ENCODE measurements at regions not wholly inside any gene's neighbourhood (a gene's known extent, or its start where the extent isn't known, plus 50 kb on each side); places are given as distances from the start of the nearest gene placed in this dataset.

DNA sequence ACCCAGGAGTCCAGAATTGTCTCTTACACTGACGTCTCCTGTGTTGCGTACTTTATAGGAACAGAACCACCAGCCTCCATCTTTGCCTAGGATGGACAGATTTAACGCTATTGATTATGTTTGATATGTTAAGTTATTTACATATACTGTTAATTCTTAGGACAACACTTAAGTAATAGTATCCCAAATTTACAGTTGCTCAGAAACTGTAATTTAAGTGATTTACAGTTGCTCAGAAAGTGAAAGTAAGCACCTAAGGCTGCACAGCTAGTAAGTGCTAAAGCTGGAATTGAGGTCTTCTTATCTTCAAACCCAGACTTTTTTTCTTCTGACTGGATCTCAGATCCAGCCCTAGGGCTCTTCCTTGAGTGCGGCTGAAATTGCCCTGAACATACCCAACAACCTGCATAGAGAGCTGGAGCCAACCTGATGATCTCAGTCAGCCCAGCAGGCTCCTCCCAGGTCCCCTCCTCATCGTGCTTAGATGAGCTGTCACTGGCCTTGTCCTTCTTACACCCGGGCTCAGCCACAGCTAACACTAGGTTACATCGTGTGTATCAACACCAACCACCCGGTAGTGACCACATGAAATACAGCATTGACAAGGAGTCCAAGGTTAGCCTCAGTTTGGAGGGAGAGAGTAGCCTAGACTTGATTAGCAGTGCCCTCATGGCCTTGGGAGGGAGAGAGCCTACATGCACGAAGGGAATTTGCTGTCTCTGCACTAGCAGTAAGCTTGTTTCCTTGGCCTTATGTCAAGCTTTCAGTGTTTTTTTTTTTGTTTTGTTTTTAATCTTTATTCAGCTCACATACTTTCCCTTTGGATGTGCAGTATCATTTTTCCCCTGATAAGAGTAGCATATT lies 111.1 kb upstream of the ARHGAP5 start:
- no peak for DNase-seq (ENCODE audit: low read depth)

DNA sequence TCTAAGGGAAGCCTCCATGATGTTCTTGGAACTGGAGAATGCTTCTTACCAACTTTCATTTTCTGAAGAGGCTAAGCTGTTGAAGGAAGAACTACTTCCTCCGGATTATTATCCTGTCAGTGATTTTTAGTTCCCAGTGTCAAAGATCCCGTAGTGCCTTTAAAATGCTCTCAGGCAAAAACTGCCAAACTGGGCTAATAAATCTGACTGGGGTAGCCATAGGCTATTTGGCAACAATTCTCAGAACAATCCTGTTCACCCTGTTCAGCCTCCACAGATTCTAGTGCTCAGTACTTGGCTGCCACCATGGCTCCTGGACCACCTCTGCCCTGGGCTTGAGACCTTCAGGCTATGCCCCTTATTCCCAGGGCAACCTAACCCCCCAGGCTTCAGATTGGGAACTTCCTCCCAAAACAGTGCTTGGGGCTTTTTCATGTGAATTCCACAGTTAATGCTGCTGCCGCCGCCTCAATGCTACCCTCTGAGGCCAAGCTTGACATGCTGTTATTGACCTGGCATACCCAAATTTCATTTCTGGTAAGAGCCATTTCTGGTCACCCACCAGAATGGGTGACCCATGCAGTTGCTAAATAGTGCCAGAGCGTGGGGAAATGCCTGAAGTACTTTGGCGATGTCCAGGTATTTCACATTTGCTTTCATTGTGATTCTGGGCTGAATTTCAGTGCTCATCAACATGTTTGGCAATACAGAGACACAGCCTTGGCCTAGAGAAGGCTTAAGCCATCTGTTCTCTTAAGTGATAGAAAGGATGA lies 110.0 kb upstream of the ARHGAP5 start:
- DNase-seq (ENCODE audit: low read depth), result no peak

DNA sequence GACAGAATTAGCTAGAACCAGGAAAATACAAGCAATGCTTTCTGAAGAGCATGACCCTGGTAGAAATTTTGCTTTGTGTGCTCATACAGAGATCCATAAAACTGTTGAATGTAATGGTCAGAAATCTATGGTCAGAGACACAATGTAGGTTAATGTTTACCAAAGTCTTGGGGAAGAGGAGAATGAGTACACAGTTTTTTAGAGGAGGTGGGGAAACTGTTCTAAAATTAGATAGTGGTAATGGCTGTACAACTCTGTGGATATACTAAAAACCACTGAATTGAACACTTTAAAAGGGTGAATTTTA lies 109.5 kb upstream of the ARHGAP5 start:
- DNase-seq (ENCODE audit: low read depth), result no peak

DNA sequence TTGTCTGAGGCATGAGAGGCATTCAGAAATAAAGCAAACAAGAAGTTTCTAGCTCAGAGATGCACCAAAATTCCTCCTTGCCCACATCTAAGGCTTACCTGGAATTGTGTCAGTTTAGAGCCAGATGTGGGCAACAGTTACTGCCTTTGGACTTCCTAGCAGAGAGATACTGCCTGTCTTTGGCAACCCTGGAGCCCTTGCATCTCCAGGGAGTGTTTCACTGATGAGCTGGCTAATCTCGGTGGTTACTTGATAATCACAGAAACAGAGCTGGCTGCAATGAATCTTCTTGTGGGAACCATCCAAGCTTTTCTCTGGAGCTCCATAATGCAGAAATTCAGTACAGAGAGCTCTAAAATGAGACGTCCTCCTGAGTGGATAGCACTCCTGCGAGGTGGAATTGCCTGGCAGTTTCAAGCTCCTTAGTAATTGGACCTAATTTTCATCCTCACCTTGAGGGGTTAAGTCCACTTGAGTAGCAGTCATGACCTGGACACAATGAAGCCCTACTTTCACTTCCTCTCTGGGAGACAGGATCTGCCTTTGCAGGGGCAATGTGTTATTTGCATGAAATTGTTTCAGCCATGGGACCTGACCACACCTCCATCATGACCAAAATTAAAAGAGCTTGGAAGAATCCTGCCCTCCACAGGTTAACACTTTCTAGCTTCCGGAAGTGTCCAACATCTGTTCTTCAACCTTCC lies 108.8 kb upstream of the ARHGAP5 start:
- DNase-seq (ENCODE audit: low read depth), result no peak

DNA sequence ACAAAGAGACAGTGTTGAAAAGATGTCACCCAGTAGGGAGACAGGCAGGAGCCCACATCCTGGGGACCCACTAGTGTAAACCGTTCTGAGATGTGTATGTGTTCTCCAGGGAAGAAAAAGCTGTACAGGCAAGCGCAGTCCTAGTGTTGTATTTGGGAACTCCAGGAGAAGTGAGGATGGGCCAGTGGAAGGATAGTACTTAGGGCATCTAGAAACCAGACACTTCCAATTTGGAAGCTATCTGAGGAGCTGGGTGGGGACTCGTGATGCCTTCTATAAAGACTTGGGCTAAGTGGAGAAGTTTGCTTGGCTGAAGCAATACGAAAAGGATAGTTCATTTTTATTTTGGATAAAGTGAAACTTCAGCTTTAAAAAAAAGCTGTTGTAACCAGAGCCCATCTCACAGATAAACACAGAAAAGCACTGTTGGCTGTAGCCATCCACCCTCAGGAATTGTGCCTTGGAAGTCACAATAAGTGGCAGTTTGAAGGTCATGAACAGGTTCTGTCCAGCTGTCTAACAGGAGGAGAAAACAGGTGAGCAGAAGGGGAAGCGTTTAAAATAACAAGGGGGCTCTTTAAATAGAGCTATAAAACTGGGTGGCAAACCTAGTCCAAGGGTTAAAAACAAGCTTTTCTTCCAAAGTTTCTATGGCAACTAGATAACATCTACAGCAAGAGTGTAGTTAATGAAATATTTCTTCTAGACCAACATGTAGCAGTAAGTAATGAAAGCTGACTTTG lies 108.0 kb upstream of the ARHGAP5 start:
- DNase-seq (ENCODE audit: low read depth), result no peak

DNA sequence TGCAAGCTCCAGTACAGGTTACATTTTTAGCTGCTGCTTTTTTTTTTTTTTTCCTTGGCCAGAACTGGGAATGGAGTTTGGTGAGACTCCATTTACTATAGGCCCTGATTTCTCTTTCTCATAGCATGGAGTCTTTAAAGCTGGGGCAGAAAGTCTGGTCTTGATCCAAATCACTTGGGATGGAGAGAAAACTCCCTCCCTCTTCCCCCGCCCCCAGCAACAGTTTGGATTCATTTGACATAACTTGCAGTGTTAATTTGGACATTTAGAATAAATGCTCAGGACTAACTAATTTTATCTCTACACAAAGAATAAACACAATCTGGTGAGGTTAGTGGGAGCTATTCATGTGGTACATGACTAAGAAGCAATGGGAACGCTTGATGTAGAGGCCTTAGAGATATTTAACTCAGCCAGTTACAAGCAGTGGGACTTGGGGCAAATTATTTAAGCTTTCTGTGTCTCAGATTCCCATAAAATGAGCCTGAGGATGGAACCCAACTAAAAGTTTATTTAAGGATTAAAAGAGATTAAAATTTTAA lies 107.3 kb upstream of the ARHGAP5 start:
- no peak for DNase-seq (ENCODE audit: low read depth)

DNA sequence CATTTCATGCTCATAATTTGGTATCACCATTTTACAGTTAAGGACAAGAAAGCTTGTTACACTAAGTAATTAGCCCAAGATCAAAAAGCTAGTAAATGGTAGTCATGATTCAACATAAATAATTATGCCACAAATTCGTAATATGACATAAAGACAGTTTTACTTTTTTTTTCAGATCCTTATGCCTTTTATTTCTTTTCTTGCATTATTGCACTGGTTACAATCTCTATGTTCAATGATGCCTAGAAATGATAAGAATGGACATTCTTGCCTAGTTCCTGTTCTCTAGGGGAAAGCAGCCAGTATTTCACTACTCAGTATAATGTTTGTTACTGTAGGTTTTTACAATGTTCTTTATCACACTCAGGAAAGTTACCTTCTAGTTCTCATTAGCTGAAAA lies 106.4 kb upstream of the ARHGAP5 start:
- DNase-seq (ENCODE audit: low read depth), result no peak

DNA sequence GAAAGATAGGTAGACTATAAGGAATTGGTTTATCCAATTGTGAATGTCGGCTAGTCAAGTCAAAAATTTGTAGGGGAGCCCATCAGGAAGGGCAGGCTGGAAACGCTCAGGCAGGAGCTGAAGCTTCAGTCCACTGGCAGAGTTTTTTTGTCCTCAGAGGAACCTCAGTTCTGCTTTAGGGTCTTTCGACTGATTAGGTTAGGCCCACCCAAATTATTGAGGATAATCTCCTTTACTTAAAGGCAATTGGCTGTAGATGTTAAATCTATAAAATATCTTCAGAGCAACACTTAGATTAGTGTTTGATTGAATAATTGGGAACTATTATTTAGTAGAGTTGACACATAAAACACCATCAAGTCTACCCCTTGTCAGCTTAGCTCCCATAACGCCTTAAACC lies 105.5 kb upstream of the ARHGAP5 start:
- no peak for DNase-seq (ENCODE audit: low read depth)

DNA sequence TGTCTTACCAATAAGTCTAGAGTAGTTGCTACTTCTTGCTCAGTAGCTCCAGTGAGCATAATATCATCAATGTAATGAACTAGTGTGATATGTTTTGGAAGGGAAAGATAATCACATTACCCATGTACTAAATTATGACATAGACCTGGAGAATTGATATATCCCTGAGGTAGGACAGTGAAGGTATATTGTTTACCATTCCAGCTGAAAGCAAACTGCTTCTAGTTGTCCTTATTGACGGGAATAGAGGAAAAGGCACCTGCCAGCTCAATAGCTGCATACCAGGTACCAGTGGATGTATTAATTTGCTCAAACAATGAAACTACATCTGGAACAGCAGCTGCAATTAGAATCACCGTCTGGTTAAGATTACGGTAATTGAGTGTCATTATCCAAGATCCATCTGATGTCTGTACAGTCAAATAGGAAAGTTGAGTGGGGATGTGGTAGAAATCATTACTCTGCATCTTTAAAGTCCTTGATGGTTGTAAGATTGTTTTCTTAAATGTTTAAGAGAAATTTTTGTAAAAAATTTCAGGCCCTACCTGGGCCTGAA lies 100.0 kb upstream of the ARHGAP5 start:
- no peak for DNase-seq (ENCODE audit: low read depth)

DNA sequence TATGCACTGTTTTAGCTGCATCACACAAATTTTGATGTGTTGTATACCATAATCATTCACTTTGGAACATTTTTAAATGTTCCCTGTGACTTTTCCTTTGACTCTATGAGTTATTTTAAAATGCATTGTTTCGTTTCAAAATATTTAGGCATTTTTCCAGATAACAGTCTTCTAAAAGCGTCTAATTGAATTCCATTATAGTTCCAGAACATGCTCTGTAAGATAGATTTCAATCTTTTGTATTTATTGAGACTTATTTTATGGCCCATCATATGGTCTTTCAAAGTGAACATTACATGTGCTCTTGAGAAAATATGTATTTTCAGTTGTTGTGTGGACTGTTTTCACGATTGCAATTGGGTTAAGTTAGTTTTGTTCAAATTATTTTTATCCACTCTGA lies 98.7 kb upstream of the ARHGAP5 start:
- no peak for DNase-seq (ENCODE audit: low read depth)

DNA sequence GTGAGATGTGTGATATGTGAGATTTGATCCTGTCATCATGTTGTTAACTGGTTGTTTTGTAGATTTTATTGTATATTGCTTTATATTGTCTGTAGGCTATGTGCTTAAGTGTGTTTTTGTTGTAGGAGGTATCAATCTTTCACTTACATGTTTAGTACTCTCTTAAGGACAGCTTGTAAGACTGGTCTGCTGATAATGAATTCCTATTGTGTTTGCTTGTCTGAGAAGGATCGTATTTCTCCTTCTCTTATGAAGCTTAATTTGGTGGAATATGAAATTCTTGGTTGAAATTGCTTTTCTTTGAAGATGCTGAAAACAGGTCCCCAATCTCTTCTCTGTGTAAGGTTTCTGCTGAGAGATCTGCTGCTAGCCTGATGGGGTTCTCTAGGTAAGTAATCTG lies 94.5 kb upstream of the ARHGAP5 start:
- no peak for DNase-seq (ENCODE audit: low read depth)

DNA sequence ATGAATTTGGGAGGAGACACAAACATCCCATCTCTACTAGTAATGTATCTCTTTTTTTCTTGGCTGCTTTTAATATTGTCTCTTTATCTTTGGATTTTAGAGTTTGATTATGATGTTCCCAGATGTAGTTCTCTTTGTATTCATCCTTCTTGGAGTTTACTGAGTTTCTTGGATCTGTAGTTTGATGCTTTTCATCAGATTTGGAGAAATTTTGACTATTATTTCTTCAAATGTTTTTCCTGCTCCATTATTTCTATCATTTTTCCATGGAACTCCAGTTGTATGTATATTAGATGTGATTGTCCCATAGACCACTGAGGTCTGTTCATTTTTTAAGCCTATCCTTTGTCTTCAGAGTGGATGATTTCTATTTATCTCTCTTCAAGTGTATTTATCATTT lies 90.7 kb upstream of the ARHGAP5 start:
- no peak for DNase-seq (ENCODE audit: low read depth)

DNA sequence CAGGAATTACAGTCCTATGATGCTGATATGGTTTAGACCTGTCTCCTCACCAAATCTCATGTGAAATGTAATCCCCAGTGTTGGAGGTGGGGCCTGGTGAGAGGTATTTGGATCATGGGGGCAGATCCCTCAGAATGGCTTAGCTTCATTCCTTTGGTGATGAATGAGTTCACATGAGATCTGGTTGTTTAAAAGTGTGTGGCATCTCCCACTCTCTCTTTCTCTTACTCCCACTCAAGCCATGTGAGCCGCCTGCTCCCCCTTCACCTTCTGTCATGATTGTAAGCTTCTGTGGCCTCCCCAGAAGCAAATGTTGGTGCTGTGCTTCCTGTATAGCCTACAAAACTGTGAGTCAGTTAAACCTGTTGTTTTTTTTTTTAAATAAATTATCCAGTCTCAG lies 89.4 kb upstream of the ARHGAP5 start:
- no peak for DNase-seq (ENCODE audit: low read depth)

DNA sequence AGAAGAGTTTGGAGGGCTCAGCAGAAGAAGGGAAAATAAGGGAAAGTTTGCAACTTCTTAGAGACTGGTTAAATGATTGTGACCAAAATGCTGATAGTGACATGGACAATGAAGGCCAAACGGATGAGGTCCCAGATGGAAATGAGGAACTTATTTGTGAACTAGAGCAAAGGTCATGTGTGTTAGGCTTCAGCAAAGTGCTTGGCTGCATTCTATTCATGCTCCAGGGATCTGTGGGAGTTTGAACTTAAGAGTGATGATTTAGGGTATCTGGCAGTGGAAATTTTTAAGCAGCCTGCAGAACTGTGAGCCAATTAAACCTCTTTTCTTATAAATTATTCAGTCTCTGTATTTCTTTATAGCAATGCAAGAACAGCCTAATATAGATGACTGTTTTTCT lies 88.9 kb upstream of the ARHGAP5 start:
- DNase-seq (ENCODE audit: low read depth), result no peak

DNA sequence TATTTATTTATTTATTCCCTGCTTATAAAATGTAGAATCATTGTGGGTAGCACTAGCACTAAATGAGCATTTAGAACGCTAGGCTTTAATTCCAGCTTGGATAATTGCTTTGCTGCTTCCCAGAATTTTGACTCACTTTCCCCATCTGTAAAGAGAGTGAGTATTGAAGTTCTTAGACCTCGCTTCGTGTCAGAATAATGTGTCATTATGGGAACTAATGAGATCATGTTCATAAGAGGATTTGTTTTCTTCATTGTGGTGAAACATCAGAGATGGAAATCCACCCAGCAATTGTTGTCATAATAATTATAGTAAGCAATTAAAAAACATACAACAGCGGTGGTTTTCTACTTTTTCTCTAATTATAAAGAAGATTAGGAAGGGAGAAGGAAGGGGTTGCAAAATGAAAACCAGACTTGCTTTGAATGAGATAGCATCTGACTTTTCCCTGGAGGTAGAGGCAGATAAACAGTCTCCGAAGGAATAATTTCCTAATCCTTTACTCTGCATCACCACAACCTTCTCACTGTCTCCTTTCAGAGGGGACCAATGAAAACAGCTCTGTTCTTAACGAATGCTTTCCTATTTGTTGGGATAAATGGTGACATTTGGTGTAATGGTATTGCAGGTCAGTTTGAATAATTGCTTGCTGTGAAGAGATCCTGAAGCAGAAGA lies 86.8 kb upstream of the ARHGAP5 start:
- no peak for DNase-seq (ENCODE audit: low read depth)

DNA sequence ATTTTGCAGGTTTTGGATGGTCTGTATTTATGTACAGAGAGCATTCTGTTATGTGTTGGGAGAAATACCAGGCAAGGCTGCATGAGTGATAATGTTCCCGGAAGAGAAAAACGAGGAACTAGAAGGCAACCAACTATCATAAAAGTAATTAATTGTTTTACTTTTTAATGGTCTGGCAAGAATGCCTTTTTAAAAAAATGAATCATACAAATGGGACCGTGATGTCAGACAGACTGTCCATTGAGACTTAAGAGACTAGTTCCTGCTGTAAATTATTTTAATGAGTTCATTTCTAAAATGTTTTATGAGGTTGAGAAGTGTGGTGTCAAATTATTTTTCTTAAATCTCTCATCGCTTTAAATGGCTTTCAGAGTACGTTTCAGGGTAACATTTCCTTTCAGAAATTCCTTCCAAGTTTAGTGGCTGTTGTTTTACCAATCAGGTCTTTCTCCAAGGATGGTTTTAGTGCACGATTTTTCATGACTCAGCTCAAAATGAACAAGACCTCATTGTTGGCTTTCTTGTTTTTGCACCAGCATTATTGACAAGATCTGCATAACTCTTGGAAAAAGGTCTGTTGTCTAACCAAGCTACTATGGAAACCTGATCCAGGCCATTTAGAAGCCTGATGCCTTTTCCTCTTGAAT lies 86.1 kb upstream of the ARHGAP5 start:
- no peak for DNase-seq (ENCODE audit: low read depth)

DNA sequence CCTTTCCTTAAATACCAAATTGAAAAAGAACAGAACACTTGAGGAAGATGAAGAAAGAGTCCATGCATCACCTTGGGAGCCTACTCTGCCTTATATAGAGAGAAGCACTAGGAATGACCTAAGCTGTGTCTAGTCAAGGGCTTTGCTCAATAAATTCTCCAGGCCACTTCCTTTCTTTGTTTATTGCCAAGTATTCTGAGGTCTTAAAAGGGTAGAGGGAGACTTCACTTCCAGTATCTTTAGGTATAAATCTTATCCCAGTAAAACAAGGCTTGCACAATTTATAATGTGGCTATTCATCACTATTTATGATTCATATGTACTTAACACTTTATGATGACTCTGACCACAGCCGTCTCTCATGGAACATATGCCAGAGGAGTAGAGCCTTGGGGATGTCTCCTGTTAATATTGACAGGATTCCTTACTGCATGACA lies 85.1 kb upstream of the ARHGAP5 start:
- no peak for DNase-seq (ENCODE audit: low read depth)

DNA sequence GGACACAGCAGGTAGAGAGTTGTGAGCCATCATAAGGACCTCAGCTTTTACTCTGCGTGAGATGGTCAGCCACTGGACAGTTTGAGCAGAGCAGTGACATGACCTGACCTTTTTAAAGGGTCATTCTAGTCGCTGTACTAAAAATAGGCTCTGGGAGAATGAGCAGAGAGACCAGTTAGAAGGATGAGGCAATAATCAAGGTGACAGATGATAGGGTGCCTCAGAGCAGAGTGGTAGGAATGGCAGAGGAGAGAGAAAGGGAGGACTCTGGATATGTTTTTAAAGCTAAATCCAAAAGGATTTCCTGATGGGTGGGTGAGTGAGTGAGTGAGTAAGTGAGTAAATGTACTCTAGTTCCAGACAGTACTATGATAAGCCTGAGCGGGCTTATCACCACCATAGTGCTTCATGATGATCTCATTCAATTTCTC lies 83.6 kb upstream of the ARHGAP5 start:
- no peak for DNase-seq (ENCODE audit: low read depth)

DNA sequence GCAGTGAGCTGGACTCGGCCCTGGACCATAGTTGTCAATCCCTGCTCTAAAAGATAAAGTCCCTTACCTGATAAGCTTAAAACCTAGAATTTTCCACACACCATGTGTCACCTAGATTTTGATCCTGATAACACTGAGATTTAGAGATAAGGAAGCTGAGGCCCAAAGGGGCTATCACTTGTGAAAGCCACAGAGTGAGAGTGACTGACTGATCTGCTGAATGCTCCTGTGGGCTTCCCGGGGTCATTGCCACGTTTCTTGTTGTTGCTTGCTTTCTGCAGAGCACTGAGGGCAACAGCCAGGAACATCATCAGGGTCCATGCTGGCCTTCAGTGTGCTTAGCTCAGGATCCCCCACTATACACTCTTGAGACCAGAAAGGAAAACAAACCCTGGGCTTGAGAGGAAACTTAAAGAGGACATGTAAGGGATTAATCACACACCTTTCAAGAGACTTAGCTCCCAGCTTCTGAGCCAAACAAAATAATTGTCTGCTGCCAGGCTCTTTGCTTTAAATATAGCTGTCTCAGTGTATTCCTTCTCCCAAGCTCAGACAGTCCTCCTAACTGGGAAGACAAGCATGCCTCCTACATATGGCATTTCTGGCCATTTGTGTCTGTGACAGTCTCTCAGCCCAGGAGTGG lies 82.6 kb upstream of the ARHGAP5 start:
- no peak for DNase-seq (ENCODE audit: low read depth)

DNA sequence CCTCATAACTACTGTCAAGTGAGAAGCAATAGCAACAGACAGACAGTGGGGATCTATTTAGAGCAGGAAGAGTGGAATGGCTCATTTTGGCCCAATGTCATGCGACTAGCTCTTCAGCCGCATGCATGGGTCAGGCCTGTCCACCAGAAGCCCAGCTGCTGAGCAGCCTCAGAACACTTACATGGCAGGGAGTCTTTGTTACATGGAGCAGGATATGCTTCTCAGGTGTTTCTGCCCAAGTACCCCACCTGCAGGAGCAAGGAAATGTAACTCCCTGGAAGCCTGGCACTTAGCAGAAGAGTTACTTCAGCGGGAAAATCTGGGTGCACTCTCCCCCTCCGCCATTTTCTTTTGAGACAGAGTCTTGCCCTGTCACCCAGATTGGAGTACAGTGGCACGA lies 73.5 kb upstream of the ARHGAP5 start:
- DNase-seq (ENCODE audit: low read depth), result no peak
